WTC11 (cell line): ENCODE measurements at regions not wholly inside any gene's neighbourhood (a gene's known extent, or its start where the extent isn't known, plus 50 kb on each side); places are given as distances from the start of the nearest gene placed in this dataset.

ENCODE experiments used
- ATAC-seq: fragments of 200-7000 bp; cut with Tn5 transposase; 2 replicates; pipeline ENCODE4 v1.10.0; 2021; ENCODE audit warnings: mild to moderate bottlenecking, moderate library complexity
- CTCF ChIA-PET: fragments of 300-600 bp; sonication (Branson Sonifier 250); formaldehyde crosslinking; loops from one replicate; lab custom pipeline; 2021; ENCODE audit warnings: antibody characterized with exemption; lab: Charles Lee
- POLR2A ChIA-PET: fragments of 350-600 bp; sonication (Branson Sonifier 250); formaldehyde crosslinking; loops from one replicate; lab custom pipeline; 2021; ENCODE audit warnings: antibody characterized with exemption; lab: Charles Lee
- DNase-seq: peaks from one replicate; pipeline ENCODE4 v3.0.0; 2021; ENCODE audit warnings: low spot score
- H3K27ac Mint-ChIP-seq: 2 replicates; pipeline ENCODE4 v1.8.0; 2021; ENCODE audit warnings: mixed read lengths
- H3K27me3 Mint-ChIP-seq: 2 replicates; pipeline ENCODE4 v1.8.0; 2021; ENCODE audit warnings: low read depth, mild to moderate bottlenecking, moderate library complexity, mixed read lengths
- H3K36me3 Mint-ChIP-seq: 2 replicates; pipeline ENCODE4 v1.8.0; 2021; ENCODE audit warnings: mixed read lengths
- H3K4me1 Mint-ChIP-seq: 2 replicates; pipeline ENCODE4 v1.8.0; 2022; ENCODE audit warnings: mixed read lengths
- H3K4me3 Mint-ChIP-seq: 2 replicates; pipeline ENCODE4 v1.8.0; 2021; ENCODE audit warnings: mild to moderate bottlenecking, moderate library complexity, mixed read lengths
- H3K9me3 Mint-ChIP-seq: 2 replicates; pipeline ENCODE4 v1.8.0; 2021; ENCODE audit warnings: mixed read lengths
- ATF6 ChIP-seq: sonication (generic); formaldehyde crosslinking; IDR thresholded peaks from 2 replicates; pipeline ENCODE4 v1.8.1; 2023; ENCODE audit warnings: mild to moderate bottlenecking, missing genetic modification reagents
- E2F5 ChIP-seq: sonication (generic); formaldehyde crosslinking; IDR thresholded peaks from 2 replicates; pipeline ENCODE4 v1.8.1; 2022; ENCODE audit warnings: mild to moderate bottlenecking, moderate library complexity, missing genetic modification reagents
- ESRRA ChIP-seq: sonication (generic); formaldehyde crosslinking; IDR thresholded peaks from 2 replicates; pipeline ENCODE4 v1.8.1; 2022; ENCODE audit warnings: mild to moderate bottlenecking, missing genetic modification reagents, borderline replicate concordance
- FOXJ3 ChIP-seq: sonication (generic); formaldehyde crosslinking; IDR thresholded peaks from 2 replicates; pipeline ENCODE4 v1.9.0; 2021; ENCODE audit warnings: missing genetic modification reagents, mild to moderate bottlenecking, borderline replicate concordance
- FOXP4 ChIP-seq: sonication (generic); formaldehyde crosslinking; IDR thresholded peaks from 2 replicates; pipeline ENCODE4 v1.8.0; 2022; ENCODE audit warnings: mild to moderate bottlenecking, missing genetic modification reagents
- KAT7 ChIP-seq: sonication (generic); formaldehyde crosslinking; IDR thresholded peaks from 2 replicates; pipeline ENCODE4 v1.8.1; 2023; ENCODE audit warnings: missing genetic modification reagents, mild to moderate bottlenecking, borderline replicate concordance
- MYBL2 ChIP-seq: sonication (generic); formaldehyde crosslinking; IDR thresholded peaks from 2 replicates; pipeline ENCODE4 v1.8.1; 2023; ENCODE audit warnings: mild to moderate bottlenecking, moderate library complexity, missing genetic modification reagents
- NFE2L1 ChIP-seq: sonication (generic); formaldehyde crosslinking; IDR thresholded peaks from 2 replicates; pipeline ENCODE4 v1.8.1; 2023; ENCODE audit warnings: missing genetic modification reagents
- NFYB ChIP-seq: sonication (generic); formaldehyde crosslinking; conservative IDR thresholded peaks from 2 replicates; pipeline ENCODE4 v1.8.0; 2022; ENCODE audit warnings: low read depth, missing genetic modification reagents
- NR1H2 ChIP-seq: sonication (generic); formaldehyde crosslinking; IDR thresholded peaks from 2 replicates; pipeline ENCODE4 v1.9.0; 2021; ENCODE audit warnings: mild to moderate bottlenecking, moderate library complexity, missing genetic modification reagents
- NR3C1 ChIP-seq: sonication (generic); formaldehyde crosslinking; conservative IDR thresholded peaks from 2 replicates; pipeline ENCODE4 v1.8.1; 2023; ENCODE audit warnings: low read depth, mild to moderate bottlenecking, missing genetic modification reagents
- SMAD3 ChIP-seq: sonication (generic); formaldehyde crosslinking; IDR thresholded peaks from 2 replicates; pipeline ENCODE4 v1.8.0; 2022; ENCODE audit warnings: missing genetic modification reagents, mild to moderate bottlenecking, borderline replicate concordance
- TEAD1 ChIP-seq: sonication (generic); formaldehyde crosslinking; IDR thresholded peaks from 2 replicates; pipeline ENCODE4 v1.8.0; 2022; ENCODE audit warnings: mild to moderate bottlenecking, missing genetic modification reagents
- TEAD4 ChIP-seq: sonication (generic); formaldehyde crosslinking; IDR thresholded peaks from 2 replicates; pipeline ENCODE4 v1.8.0; 2022; ENCODE audit warnings: mild to moderate bottlenecking, missing genetic modification reagents
- ZMAT4 ChIP-seq: fragments of 250-450 bp; sonication (Bioruptor Pico); IDR thresholded peaks from 2 replicates; pipeline ENCODE4 v1.9.0; 2021; ENCODE audit warnings: mild to moderate bottlenecking
- ZNF263 ChIP-seq: sonication (generic); formaldehyde crosslinking; IDR thresholded peaks from 2 replicates; pipeline ENCODE4 v1.8.1; 2022; ENCODE audit warnings: low read depth, mild to moderate bottlenecking, moderate library complexity, missing genetic modification reagents
- ZNF396 ChIP-seq: fragments of 250-450 bp; sonication (Bioruptor Pico); IDR thresholded peaks from 2 replicates; pipeline ENCODE4 v1.8.0; 2021; ENCODE audit warnings: mild to moderate bottlenecking, moderate library complexity, borderline replicate concordance
- TF ChIP-seq, protein P1 (sequence below): sonication (generic); formaldehyde crosslinking; IDR thresholded peaks from 2 replicates; pipeline ENCODE4 v1.8.1; 2023; ENCODE audit warnings: mild to moderate bottlenecking, missing genetic modification reagents, moderate library complexity
- TF ChIP-seq, protein P2 (sequence below): fragments of 250-450 bp; sonication (Bioruptor Pico); IDR thresholded peaks from 2 replicates; pipeline ENCODE4 v1.9.0; 2021; ENCODE audit warnings: moderate library complexity, mild to moderate bottlenecking, inconsistent platforms, borderline replicate concordance
- TF ChIP-seq, protein P3 (sequence below): sonication (generic); formaldehyde crosslinking; IDR thresholded peaks from 2 replicates; pipeline ENCODE4 v1.8.1; 2022; ENCODE audit warnings: missing genetic modification reagents, borderline replicate concordance

DNA sequence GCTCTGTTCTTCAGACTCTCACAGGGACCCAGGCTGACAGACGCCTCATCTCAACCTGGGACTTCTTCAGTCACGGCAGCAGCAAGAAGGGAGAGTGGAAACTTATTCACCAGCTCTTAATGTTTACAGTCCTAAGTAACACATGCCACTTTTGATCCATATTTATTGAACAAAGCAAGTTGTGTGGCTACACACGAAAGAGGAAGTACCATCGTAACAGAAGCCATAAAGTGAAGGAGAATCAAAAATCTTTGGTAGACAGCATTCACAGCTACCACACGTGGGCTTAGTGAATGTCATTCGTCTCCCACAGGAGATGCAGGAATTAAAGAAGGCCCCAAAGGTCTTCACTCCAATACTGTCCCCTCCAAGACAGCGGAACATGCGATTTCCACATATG lies 582.6 kb downstream of the CETN3 start (continued):
- TF ChIP-seq, protein P1, sequence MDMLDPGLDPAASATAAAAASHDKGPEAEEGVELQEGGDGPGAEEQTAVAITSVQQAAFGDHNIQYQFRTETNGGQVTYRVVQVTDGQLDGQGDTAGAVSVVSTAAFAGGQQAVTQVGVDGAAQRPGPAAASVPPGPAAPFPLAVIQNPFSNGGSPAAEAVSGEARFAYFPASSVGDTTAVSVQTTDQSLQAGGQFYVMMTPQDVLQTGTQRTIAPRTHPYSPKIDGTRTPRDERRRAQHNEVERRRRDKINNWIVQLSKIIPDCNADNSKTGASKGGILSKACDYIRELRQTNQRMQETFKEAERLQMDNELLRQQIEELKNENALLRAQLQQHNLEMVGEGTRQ, result no peak
- no peak for TF ChIP-seq MYBL2
- TF ChIP-seq FOXJ3 (CRISPR knock-in tag), result no peak

DNA sequence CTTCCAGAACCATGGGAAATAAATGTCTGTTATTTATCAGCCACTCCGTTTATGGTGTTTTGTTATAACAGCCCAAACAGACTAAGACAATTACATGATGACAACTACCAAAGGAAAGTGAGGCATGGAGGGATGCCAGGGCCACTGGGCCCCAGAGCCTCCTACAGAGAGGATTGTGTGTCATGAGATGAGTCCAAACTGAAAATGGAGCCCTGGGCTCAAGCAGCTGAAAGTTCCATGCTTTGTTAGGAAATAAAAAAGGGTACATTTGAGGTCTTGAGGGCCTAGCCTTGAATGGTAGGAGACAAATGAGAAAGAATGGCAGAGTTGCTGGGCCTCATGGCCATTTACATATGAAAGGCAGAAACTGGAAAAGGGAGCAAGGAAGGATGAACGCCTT lies 586.5 kb downstream of the CETN3 start:
- H3K4me3 Mint-ChIP-seq, result no peak overlapping the region
- TF ChIP-seq ATF6 (no peak), FOXP4 (CRISPR knock-in tag) (no peak), ESRRA (CRISPR knock-in tag) (no peak), NFYB (CRISPR knock-in tag) (no peak), NFE2L1 (CRISPR knock-in tag) (no peak), TEAD1 (CRISPR knock-in tag) (no peak), ZNF263 (CRISPR knock-in tag) (no peak), NR1H2 (CRISPR knock-in tag) (no peak), KAT7 (CRISPR knock-in tag) (no peak), ZNF396 (CRISPR knock-in tag) (no peak), NR3C1 (no peak), TEAD4 (CRISPR knock-in tag) (no peak), E2F5 (CRISPR knock-in tag) (no peak), SMAD3 (no peak), FOXJ3 (CRISPR knock-in tag) (no peak), ZMAT4 (no peak)
- TF ChIP-seq, protein P2, sequence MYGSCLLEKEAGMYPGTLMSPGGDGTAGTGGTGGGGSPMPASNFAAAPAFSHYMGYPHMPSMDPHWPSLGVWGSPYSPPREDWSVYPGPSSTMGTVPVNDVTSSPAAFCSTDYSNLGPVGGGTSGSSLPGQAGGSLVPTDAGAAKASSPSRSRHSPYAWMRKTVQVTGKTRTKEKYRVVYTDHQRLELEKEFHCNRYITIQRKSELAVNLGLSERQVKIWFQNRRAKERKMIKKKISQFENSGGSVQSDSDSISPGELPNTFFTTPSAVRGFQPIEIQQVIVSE (CRISPR knock-in tag), result no peak
- TF ChIP-seq, protein P3, sequence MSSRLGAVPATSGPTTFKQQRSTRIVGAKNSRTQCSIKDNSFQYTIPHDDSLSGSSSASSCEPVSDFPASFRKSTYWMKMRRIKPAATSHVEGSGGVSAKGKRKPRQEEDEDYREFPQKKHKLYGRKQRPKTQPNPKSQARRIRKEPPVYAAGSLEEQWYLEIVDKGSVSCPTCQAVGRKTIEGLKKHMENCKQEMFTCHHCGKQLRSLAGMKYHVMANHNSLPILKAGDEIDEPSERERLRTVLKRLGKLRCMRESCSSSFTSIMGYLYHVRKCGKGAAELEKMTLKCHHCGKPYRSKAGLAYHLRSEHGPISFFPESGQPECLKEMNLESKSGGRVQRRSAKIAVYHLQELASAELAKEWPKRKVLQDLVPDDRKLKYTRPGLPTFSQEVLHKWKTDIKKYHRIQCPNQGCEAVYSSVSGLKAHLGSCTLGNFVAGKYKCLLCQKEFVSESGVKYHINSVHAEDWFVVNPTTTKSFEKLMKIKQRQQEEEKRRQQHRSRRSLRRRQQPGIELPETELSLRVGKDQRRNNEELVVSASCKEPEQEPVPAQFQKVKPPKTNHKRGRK, result no peak

More for the DNA sequence above, 586.5 kb downstream of the CETN3 start:
- Mint-ChIP-seq H3K27ac (peak overlapping the region; percentile 12; the same call in 1 of the 2 replicates), H3K36me3 (no peaks in the 10 kb centered on the region), H3K4me1 (peaks cover 15% of the 10 kb centered on the region), H3K9me3 (peaks cover 12% of the 10 kb centered on the region), H3K27me3 (no peaks in the 10 kb centered on the region)
- ChIA-PET POLR2A (no interaction called here), CTCF (no interaction called here)
- no peak for DNase-seq
- no peak for ATAC-seq
